ENCODE measurements at regions not wholly inside any gene's neighbourhood (a gene's known extent, or its start where the extent isn't known, plus 50 kb on each side); places are given as distances from the start of the nearest gene placed in this dataset.
"Not testable (repeated sequence)": the region's sequence is repeated elsewhere in the genome, so short reads cannot be mapped to it uniquely, and the experiment has no call there.

GRCh38 chr22:48306284-48306683 is 1521.4 kb downstream of the BRD1 start:
- DNase-seq: no peak

GRCh38 chr22:48305726-48306235 is 1521.9 kb downstream of the BRD1 start:
- no peak for DNase-seq

GRCh38 chr22:48303369-48303725 is 1524.3 kb downstream of the BRD1 start:
- DNase-seq: no peak

- DNase-seq: no peak
Measured at GRCh38 chr22:48302657-48303368, 1524.9 kb downstream of the BRD1 start.

GRCh38 chr22:48301908-48302307 is 1525.8 kb downstream of the BRD1 start:
- DNase-seq: no peak

- no peak for DNase-seq
Measured at GRCh38 chr22:48301421-48301820, 1526.3 kb downstream of the BRD1 start.

GRCh38 chr22:48300877-48301276 is 1526.8 kb downstream of the BRD1 start:
- no peak for DNase-seq

GRCh38 chr22:48299801-48300200 is 1527.9 kb downstream of the BRD1 start:
- DNase-seq: no peak

- DNase-seq: no peak
Measured at GRCh38 chr22:48299124-48299523, 1528.5 kb downstream of the BRD1 start.

- DNase-seq: no peak
Measured at GRCh38 chr22:48297296-48297695, 1530.4 kb downstream of the BRD1 start.

- not testable (repeated sequence) for DNase-seq
Measured at GRCh38 chr22:48289954-48290353, 1527.5 kb downstream of the TBC1D22A start.

GRCh38 chr22:48288376-48288940 is 1526.0 kb downstream of the TBC1D22A start:
- no peak for DNase-seq

GRCh38 chr22:48287031-48287430 is 1524.6 kb downstream of the TBC1D22A start:
- DNase-seq: no peak

- no peak for DNase-seq
Measured at GRCh38 chr22:48284671-48285070, 1522.2 kb downstream of the TBC1D22A start.

GRCh38 chr22:48282804-48283203 is 1520.4 kb downstream of the TBC1D22A start:
- no peak for DNase-seq

GRCh38 chr22:48279461-48279756 is 1517.0 kb downstream of the TBC1D22A start:
- DNase-seq: no peak

GRCh38 chr22:48278620-48279460 is 1516.4 kb downstream of the TBC1D22A start:
- DNase-seq: no peak

- DNase-seq: no peak
Measured at GRCh38 chr22:48277868-48278581, 1515.6 kb downstream of the TBC1D22A start.

GRCh38 chr22:48276994-48277867 is 1514.8 kb downstream of the TBC1D22A start:
- no peak for DNase-seq

- DNase-seq: no peak
Measured at GRCh38 chr22:48275412-48275811, 1513.0 kb downstream of the TBC1D22A start.

GRCh38 chr22:48270731-48271130 is 1508.3 kb downstream of the TBC1D22A start:
- DNase-seq: no peak

Data from SW 1271 (cell line).